ENCODE measurements at regions not wholly inside any gene's neighbourhood (a gene's known extent, or its start where the extent isn't known, plus 50 kb on each side); places are given as distances from the start of the nearest gene placed in this dataset.
"Not testable (repeated sequence)": the region's sequence is repeated elsewhere in the genome, so short reads cannot be mapped to it uniquely, and the experiment has no call there.

DNA sequence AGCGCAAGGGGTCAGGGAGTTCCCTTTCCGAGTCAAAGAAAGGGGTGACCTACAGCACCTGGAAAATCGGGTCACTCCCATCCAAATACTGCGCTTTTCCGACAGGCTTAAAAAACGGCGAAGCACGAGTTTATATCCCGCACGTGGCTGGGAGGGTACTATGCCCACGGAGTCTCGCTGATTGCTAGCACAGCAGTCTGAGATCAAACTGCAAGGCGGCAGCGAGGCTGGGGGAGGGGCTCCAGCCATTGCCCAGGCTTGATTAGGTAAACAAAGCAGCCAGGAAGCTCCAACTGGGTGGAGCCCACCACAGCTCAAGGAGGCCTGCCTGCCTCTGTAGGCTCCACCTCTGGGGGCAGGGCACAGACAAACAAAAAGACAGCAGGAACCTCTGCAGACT lies 735.1 kb downstream of the TTLL7 start:
- TF ChIP-seq POLR2AphosphoS5, POLR2A, EP300 (IDR thresholded peaks at IDR 0.05): not testable (repeated sequence)
- TF ChIP-seq, protein P1, sequence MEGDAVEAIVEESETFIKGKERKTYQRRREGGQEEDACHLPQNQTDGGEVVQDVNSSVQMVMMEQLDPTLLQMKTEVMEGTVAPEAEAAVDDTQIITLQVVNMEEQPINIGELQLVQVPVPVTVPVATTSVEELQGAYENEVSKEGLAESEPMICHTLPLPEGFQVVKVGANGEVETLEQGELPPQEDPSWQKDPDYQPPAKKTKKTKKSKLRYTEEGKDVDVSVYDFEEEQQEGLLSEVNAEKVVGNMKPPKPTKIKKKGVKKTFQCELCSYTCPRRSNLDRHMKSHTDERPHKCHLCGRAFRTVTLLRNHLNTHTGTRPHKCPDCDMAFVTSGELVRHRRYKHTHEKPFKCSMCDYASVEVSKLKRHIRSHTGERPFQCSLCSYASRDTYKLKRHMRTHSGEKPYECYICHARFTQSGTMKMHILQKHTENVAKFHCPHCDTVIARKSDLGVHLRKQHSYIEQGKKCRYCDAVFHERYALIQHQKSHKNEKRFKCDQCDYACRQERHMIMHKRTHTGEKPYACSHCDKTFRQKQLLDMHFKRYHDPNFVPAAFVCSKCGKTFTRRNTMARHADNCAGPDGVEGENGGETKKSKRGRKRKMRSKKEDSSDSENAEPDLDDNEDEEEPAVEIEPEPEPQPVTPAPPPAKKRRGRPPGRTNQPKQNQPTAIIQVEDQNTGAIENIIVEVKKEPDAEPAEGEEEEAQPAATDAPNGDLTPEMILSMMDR (IDR thresholded peaks at IDR 0.05) = not testable (repeated sequence)

Measured in upper lobe of left lung (tissue), 4 donors.